Fibroblast of pulmonary artery (primary cell): ENCODE measurements at regions not wholly inside any gene's neighbourhood (a gene's known extent, or its start where the extent isn't known, plus 50 kb on each side); places are given as distances from the start of the nearest gene placed in this dataset.
A peak's percentile ranks its signal among the peaks of the same experiment; 100 is the strongest.

Experiments used
- DNase-seq: peaks from one replicate; pipeline ENCODE4 v3.0.0-alpha.2; 2010; ENCODE audit warnings: low read depth
- H3K4me3 ChIP-seq: replicated peaks from 2 replicates; pipeline ENCODE4 v1.5.1; 2011; ENCODE audit warnings: low read depth, mild to moderate bottlenecking, control low read depth, low read length, moderate library complexity
- CTCF ChIP-seq: IDR thresholded peaks from 2 replicates; pipeline ENCODE4 v1.5.1; 2011; ENCODE audit warnings: mild to moderate bottlenecking, control low read depth, low read length, inconsistent platforms; ENCODE audit errors: missing control alignments

GRCh38 chr5:54927097-54927746 is 58.2 kb downstream of the ESM1 start:
- TF ChIP-seq CTCF: no peak
- no peak overlapping the region for H3K4me3 ChIP-seq
- no peak for DNase-seq

GRCh38 chr5:54924487-54924886 is 60.9 kb downstream of the ESM1 start:
- no peak for TF ChIP-seq CTCF
- H3K4me3 ChIP-seq: no peak overlapping the region
- no peak for DNase-seq

GRCh38 chr5:54917323-54917722 is 68.1 kb downstream of the ESM1 start:
- no peak overlapping the region for H3K4me3 ChIP-seq
- DNase-seq: no peak
- TF ChIP-seq CTCF: no peak

DNA sequence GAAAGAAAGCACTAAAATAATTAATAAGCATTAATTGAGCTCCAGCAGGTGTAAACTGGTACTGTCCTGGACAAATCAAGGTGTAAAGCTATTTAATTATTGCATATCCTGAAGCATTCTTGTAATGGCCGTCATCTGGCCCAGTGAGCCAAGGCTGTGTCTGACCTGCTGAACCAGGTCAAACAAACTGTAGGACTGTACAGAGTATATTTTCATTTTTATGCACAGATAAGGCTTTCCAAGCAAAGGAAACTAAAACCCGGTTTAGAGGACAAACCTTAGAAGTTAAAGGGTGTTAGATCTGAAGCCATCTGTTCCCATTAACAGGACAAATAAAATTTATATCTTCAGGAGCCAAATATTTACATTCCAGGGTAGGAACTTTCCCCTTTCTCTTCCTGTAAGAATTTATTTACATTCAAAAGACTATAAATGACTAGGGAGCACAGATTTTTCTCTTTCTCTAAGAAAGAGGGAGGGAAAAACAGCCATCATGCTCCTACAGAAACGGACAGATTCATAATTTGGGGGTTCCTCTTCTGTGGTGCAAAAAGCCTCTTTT is 69.8 kb downstream of the ESM1 start:
- DNase-seq: no peak
- no peak overlapping the region for H3K4me3 ChIP-seq
- TF ChIP-seq CTCF: no peak

GRCh38 chr5:54912021-54912420 is 73.4 kb downstream of the ESM1 start:
- no peak for DNase-seq
- TF ChIP-seq CTCF: no peak
- no peak overlapping the region for H3K4me3 ChIP-seq

GRCh38 chr5:54909911-54910870 is 75.2 kb downstream of the ESM1 start:
- peak; percentile 53 for DNase-seq
- no peak for TF ChIP-seq CTCF
- H3K4me3 ChIP-seq: no peak overlapping the region
